GM10847 (cell line): ENCODE measurements at regions not wholly inside any gene's neighbourhood (a gene's known extent, or its start where the extent isn't known, plus 50 kb on each side); places are given as distances from the start of the nearest gene placed in this dataset.

Experiments used
- POLR2A ChIP-seq: IDR thresholded peaks from 2 replicates; pipeline ENCODE4 v1.6.1; 2011; ENCODE audit not compliant: insufficient read length; ENCODE audit errors: extremely low read depth

DNA sequence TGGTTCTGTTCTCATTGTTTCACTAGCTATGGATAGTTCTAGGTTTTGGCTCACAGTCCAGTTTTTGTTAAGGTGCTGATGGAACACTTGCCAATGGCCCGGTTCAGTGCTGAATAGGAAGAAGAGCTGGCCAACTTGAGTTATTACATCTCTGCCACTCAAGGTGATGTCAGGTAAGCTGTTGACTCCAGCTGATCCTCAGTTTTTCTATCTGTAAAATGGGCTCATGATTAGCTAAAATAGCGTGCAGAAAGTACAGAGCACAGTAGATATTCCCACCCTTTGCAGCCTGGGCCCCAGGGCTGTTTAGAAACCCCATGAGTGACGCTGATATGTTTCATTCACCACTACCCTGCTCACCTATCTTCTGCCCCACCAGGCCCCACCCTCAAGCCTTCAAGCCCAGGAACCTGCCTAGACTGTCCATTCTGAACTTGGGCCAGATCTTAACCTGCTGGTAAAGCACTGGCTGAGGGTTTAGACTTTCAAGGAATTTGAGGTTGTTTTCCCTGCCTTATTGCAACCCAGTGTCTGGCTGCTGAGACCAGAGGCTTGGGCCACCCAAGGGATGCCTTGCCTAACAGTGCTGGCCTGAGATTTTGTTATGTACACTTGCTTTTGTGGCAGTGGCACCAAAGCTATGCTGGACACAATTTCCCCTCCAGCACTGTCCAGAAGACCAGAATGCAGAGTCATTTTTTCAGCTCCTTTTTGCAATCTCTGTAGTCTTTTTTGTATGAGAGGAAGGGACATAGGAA lies 378.2 kb upstream of the ZMIZ1 start:
- TF ChIP-seq POLR2A = no peak

DNA sequence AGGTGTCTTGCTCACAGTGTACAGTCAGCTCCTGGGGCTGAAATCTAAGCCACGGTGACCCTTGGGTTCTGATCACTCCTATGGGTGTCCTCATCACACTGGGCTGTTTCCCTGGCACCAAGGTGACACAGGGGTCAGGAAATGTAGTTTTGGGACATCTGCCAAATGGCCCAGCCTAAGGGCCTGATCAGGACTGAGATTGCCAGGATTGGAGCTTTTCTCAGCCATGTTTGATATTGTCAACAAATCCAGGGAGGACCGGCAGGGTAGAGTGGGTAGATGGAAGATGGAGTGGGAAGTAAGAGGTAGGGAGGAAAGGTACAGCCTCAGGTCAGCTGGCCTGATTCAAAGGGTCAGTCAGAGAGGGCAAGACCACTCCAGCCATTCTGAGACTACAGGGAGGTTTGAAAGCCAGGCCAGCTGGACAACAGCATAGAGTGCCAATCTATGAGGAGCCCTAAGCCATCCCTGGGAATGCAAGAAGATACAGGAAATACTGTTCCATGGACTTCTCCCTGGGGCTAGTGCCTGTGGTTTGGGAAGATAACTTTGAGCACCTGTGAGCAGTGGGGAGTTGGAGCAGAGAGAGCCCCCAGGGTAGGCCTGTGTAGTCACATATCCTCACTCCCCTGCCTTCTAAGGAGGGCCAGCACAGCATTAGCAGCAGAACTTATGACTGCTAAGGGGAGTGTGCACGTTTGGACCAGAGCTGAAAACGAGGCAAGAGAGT lies 377.3 kb upstream of the ZMIZ1 start:
- TF ChIP-seq POLR2A = no peak

DNA sequence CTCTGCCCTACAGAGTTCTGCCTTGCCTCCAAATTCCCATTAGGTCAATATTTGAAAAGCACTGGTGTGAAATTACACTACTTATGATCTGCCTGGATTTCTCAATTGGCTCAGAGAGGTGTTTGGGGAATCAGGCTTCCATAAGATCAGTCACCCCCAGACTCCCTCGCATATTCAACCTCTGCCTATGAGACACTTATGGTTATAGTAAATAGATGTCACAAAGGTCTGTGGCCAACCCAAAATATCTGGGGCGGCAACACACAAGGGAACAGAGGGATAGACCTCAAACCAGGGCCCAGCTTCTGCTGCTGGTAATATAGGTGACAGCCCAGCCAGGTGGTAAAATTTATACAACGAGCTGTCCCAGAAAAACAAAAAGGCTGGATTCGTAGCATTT lies 376.7 kb upstream of the ZMIZ1 start:
- TF ChIP-seq POLR2A = no peak

DNA sequence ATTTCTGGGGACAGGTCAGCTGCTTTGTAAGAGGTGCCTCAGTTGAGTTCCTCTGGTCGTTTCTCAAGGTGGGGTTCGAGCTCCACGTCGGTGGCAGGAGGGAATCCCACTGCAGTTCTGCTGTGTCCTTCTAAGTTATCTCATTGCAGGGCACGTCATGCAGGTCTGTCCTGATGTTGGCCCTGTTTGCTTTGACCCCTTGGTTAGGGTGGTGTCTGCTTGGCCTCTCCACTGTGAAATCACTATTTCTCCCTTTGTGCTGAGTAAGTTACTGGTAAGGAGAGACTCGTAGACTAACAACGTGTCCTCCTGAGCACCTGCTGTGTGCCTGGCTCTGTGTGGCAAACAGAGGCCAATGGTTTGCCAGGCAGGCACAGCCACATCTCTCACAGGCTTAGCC lies 372.9 kb upstream of the ZMIZ1 start:
- no peak for TF ChIP-seq POLR2A

DNA sequence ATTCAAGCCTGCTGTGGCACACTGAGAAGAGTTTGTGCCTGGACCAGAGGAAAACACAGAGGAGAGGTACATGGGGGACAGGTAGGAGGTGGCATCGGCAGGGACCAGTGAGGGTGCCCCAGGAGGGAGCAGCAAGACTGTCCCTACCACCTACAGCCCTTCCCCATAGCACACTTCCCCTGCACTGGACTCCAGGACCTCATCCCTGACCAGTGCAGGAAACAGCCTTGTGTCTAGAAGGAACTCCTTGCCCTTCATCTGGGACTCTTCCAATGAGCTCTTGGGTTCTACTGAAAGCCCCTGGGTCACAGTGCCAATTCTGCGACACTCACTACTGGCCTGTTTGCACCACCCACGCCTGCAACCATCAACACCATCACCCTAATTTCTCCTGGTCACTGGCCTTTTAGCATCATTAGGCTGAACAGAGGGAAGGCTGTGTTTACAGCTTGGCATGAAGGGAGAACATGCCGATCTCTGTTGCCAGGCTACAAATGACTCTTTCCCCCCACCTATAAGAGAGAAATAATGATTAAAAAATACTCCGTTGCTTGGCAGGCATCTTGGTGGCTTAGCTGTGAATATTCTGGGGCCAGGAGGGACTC lies 371.9 kb upstream of the ZMIZ1 start:
- no peak for TF ChIP-seq POLR2A

DNA sequence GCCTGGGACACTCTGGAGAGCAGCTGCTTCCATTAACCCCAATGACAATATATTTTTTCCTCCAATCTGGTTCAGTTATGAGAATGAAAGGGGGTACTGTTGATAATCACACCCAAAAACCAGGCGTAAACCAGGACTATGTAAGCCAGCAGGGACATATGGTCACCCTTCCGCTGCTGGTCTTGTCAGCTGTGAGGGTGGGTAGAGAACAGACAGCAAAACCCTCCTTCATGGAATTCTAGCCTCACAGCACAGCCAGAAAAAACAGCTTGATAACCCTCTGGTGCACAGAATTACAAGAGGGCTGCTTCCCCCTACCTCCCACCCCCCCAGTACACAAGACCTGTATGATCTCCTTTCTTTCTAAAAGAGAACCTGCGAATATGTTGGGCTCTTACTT lies 368.8 kb upstream of the ZMIZ1 start:
- no peak for TF ChIP-seq POLR2A

DNA sequence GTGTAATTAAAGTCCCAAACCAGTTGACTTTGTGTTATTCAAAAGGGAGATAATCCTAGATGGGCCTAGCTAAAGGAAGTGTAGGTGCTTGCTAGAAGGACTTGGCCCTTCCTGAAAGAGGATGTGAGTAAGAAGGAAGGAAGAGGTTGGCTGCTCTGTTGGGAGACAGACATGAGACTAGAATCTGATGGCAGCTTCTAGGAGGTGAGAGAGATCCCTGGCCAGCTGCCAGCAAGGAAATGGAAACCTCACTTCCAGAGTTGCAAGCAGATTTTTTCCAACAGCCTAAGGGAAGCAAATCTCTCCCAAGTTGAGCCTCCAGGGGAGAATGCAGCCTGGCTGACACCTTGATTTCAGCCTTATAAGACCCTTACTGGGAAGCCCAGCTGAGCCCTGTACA lies 368.4 kb upstream of the ZMIZ1 start:
- no peak for TF ChIP-seq POLR2A

DNA sequence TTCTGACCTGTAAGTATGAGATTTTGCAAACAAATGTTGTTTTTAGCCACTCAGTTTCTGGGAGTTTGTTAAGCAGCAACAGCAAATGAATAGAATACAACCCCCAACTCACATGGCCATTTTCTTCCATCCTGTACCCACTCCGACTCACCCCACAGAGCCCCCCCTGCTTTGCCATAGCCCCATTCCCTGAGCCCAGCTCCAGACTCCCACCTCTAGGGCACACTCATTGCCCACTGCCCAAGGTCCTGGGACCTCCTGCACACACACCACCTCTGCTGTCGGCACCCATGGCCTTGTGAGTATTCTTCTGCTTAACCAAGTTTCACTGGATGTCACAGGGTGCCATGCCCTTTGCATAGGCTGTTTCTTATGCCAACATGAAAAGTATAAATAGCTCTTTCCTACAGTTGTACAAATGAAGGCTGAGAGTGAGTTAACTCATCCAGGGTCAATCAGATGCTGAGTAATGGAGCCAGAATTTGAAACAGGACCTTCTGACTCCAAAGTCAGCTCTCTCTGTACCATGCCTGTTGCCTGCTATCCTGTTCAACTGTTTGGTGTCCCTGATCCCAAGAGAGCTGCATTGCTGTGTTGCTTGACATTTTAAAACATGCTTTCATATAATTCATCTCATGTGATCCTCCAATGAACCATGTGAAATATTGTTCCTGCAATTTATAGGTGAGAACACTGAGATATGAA lies 367.8 kb upstream of the ZMIZ1 start:
- no peak for TF ChIP-seq POLR2A

DNA sequence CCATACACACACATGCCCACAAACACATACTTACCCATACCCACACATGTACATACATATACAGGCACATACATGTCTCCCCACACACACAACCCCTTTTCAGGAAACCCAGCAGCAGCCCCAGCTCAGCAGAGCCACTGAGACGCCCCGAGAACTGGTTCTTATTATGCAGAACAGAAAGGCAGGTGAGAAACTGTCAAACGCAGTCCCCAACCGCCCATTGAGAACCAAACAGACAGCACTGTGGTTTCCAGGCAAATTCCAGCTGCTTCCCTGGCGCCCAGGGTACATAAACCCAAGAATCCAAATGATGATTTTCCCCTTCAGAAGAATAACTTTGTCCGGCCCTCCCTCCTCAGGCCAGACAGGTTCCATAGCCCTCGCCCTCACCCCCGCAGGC lies 366.6 kb upstream of the ZMIZ1 start:
- TF ChIP-seq POLR2A = no peak

DNA sequence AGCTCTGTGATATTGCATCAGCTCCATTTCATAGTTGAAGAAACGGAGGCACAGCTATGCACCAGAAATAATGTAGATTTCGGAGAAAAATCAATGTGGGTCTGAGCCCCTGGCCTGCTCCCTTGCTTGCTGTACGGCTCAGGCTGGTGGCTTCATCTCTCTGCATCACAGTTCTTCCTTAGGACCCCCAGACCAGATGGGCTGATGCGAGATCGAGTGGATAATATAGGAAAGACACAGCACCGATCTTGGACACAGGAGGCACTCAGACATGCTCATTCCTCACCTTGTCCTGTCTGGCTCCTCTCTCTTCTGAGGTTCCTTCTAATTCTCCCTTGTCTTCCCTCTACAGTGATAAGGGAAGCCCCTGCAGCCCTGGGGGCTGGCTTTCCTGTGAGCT lies 365.9 kb upstream of the ZMIZ1 start:
- TF ChIP-seq POLR2A = no peak

DNA sequence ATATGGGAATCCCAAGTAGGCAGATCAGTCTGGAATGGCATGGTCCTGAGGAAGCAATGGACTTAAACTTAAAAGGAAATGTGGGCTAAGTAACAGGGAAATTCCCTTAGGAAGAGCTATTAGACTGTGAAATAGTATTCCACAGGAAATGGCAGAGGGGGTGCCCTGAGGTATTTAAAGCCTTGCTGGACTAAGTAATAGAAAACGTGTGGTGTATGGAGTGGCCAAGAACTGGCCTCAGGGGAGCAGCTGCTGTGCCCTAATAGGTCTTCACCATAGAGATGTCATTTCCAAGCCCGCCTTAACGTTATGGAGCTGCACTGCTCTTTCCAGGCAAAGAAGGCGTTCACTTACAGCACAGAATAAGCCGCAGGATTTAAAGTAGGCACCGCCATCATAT lies 365.2 kb upstream of the ZMIZ1 start:
- TF ChIP-seq POLR2A = no peak

DNA sequence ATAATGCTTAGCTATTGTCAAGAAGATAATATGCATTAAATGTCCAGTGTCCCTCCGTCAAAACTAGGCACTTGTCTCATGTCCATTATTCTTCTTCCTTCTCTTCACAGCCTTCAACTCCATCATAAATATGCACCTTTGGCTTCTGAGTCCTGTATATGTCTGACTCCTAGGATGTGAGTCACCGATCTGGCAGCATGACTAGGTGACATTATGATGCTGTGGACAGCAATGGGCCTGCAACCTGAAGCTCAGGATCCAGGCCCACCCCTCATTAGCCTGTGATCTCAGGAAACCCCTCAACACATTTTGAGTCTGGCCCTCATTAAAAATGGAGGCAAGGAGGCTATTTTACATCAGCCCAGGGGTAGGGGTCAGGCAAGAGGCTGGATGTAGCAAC lies 362.5 kb upstream of the ZMIZ1 start:
- TF ChIP-seq POLR2A = no peak

DNA sequence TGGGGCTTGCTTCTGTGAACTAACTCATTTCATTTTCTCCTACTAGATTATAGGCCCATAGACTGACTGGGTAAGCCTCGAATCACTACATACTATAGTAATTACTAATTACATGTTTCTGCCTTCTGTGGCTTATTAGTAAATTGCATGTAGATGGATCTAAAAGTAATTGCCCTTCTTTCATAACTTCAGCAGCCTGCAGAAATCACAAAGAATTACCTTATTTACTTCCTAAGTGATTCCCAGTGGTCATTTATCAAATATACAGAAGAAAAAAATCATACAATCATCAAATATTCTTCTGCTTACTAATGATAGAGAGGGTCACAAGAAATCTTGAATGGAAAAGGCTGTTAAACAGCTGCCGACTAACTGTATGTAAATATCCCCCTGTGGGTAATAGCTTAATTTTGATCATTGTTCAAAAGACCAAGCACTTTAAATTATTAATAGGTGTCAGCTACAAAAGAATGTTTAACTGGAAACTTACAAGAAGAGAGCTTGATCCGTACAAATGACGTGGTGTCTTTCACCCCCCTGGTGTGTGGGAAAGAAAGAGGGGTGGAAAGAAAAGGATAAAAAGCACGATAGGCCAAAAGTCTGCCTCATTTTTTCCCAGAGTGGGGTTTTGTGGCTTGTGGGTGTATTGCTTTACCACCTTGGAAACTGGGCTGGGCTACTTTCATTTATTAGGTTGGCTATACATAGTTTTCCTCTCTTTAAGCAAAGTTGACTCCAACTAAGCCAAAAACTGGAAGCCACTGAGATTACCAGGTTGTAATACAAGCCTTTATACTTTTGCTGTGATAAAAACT lies 361.8 kb upstream of the ZMIZ1 start:
- no peak for TF ChIP-seq POLR2A

DNA sequence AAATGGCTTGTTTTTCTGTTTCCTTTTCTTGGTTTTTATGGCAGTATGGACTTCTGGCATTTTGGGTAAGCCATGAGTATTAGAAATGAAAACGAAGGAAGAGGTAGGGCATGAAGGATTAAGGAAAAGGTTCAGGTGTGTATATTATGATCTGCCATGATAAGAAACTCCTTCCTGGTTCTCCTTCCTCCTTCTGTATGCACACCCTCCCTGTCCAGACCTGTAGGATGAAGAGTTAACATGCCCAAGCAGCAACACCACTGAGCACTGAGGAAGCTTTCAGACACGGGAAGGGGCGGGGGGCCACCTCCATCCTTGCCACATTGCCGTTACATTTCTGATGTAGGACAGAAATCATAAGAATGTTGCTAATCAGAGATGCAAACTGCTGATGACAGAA lies 361.0 kb upstream of the ZMIZ1 start:
- no peak for TF ChIP-seq POLR2A

DNA sequence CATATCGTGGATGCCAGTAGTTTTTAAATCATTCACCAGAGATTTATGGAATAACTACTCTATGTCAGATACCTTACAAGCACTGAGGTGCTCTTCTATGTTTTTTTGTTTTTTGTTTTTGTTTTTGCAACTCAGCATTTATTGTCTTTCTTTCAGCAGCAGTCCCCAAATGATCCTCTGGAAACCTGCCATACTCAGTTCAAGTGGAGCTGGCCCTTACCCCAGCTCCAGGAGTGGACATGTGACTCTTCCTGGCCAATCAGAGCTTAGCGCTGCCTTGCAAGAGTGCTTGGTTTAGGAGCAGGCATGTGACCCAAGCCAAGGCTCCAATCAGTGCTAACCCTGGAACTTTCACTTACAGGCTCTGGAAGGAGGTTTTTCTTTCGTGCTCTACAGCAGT lies 356.6 kb upstream of the ZMIZ1 start:
- no peak for TF ChIP-seq POLR2A

DNA sequence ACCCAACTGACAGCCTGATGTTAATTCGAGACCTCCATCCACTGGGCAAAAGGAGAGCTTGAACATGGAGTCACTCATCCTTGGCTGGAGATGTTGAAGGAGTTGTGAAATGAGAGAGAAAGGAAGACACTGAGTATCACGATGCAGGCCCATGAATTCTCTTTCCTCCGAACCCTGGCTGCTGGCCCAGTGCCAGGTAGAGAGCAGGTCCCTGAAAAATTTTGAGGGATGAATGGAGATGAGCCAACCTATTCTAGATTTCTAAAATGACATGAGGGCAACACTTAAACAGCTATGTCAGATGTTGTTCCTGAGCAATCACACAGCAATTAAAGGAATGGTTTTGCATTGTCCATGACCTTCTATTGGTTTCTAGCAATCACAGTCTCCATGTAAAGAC lies 355.1 kb upstream of the ZMIZ1 start:
- TF ChIP-seq POLR2A = no peak

DNA sequence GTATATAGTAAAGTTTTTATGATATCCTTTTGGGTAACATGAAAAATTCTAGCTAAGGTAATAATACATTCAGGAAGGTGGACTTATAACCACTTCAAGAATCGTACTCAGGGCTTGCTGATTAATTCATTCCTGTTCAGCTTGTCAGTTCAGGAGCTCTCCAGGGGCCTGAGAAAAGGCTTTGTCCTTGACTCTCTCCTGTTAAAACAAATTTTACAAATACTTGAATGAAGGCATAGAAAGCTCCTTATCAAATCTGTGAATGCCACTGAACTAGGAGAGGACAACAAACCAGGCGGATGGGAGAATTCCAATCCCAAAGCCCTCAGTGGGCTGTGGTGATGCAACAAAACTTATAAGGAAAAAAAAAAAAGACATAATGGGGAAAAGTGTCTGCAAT lies 354.5 kb upstream of the ZMIZ1 start:
- no peak for TF ChIP-seq POLR2A
